ENCODE measurements at regions not wholly inside any gene's neighbourhood (a gene's known extent, or its start where the extent isn't known, plus 50 kb on each side); places are given as distances from the start of the nearest gene placed in this dataset.

GRCh38 chr7:9776900-9777299, 1196.8 kb upstream of the PHF14 start:
- TF ChIP-seq CTCF (IDR thresholded peaks at IDR 0.05; ENCODE audit: insufficient read depth, low read length, missing control alignments), result no peak
- ChIA-PET POLR2A (no interaction called here), CTCF (no interaction called here)
- no peak for DNase-seq (ENCODE audit: low read depth, low spot score)
- no peak overlapping the region for H3K4me3 ChIP-seq (ENCODE audit: low read depth, low read length)

- no peak overlapping the region for H3K4me3 ChIP-seq (ENCODE audit: low read depth, low read length)
- ChIA-PET CTCF (no interaction called here), POLR2A (no interaction called here)
- DNase-seq (ENCODE audit: low read depth, low spot score), result no peak
- TF ChIP-seq CTCF (IDR thresholded peaks at IDR 0.05; ENCODE audit: insufficient read depth, low read length, missing control alignments), result no peak
These were observed 1195.3 kb upstream of the PHF14 start for GRCh38 chr7:9778367-9778766.

DNA sequence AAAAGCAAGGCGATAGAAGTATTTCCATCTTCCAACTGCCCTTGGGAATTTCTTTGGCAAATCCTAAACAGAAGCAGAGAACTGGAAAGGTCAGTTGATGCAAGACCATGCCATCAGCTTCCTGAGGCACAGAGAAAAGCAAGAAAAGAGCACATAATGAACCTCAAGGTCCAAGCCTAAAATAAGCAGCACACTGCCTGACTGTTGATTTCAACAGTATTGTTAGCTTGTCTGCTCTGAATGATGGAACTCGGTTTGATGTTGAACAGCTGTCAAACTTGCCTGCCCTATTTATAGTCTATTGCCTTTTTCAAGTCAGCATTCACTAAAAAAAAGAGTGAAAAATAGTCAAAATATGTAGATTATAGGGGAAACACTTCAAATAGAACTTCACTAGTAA, 1192.0 kb upstream of the PHF14 start:
- CTCF ChIA-PET, result no interaction called here
- no peak overlapping the region for H3K4me3 ChIP-seq (ENCODE audit: low read depth, low read length)
- no peak for DNase-seq (ENCODE audit: low read depth, low spot score)
- POLR2A ChIA-PET, result no interaction called here
- no peak for TF ChIP-seq CTCF (IDR thresholded peaks at IDR 0.05; ENCODE audit: insufficient read depth, low read length, missing control alignments)

DNA sequence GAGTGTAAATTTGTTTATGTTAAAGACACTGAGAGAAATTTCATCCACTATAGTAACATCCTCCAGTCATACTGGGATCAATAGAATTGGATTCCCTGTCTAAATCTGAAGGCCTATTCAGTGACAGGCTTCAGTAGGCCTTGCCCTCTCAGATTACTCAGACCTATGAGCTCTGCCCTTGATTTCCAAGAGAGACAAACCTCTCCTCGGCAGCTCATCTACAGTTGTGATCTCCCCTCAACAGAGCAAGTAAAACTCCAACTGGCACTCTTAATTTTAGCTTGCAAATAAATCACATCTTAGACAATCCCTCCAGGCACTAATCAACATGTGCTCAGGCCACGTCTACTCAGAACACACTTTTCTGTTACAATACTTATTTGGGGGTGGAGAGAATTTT, 1191.4 kb upstream of the PHF14 start:
- CTCF ChIA-PET, result no interaction called here
- H3K4me3 ChIP-seq (ENCODE audit: low read depth, low read length), result no peak overlapping the region
- DNase-seq (ENCODE audit: low read depth, low spot score), result no peak
- TF ChIP-seq CTCF (IDR thresholded peaks at IDR 0.05; ENCODE audit: insufficient read depth, low read length, missing control alignments), result no peak
- POLR2A ChIA-PET, result no interaction called here

- TF ChIP-seq CTCF (IDR thresholded peaks at IDR 0.05; ENCODE audit: insufficient read depth, low read length, missing control alignments), result no peak
- no peak overlapping the region for H3K4me3 ChIP-seq (ENCODE audit: low read depth, low read length)
- CTCF ChIA-PET, result no interaction called here
- DNase-seq (ENCODE audit: low read depth, low spot score), result no peak
- POLR2A ChIA-PET, result no interaction called here
These were observed 1188.5 kb upstream of the PHF14 start for GRCh38 chr7:9785211-9785610.

DNA sequence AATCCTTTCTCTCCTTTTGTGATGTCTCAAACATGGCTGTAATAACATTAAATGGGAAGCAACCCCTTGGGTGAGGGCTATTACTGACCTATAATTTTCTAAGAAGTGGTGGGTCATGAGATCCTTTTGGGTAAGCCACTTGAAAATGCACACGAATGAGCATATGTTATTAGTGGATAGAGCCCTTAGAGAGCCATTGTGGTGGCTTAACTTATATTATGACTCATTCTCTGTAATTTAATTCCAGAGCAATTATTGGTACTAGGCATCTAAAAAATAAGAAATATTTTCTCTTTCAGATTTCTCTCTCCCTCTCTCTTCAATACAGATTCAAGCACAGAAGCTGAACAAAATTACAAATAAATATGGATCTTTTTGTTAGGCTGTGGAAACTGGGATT, 1177.4 kb upstream of the PHF14 start:
- no peak for DNase-seq (ENCODE audit: low read depth, low spot score)
- POLR2A ChIA-PET, result no interaction called here
- TF ChIP-seq CTCF (IDR thresholded peaks at IDR 0.05; ENCODE audit: insufficient read depth, low read length, missing control alignments), result no peak
- H3K4me3 ChIP-seq (ENCODE audit: low read depth, low read length), result no peak overlapping the region
- CTCF ChIA-PET, result no interaction called here

Data from AG04449 (cell line).